HEK293 (cell line): ENCODE measurements at regions not wholly inside any gene's neighbourhood (a gene's known extent, or its start where the extent isn't known, plus 50 kb on each side); places are given as distances from the start of the nearest gene placed in this dataset.

Source experiments
- CTCF ChIA-PET: fragments of 350-600 bp; formaldehyde crosslinking; extraction: SDS; loops from one replicate; lab custom pipeline; 2021; ENCODE audit warnings: antibody characterized with exemption; lab: Yijun Ruan, JAX
- POLR2A ChIA-PET: fragments of 300-600 bp; formaldehyde crosslinking; extraction: SDS; loops from one replicate; lab custom pipeline; 2020; ENCODE audit warnings: antibody characterized with exemption, inconsistent platforms; lab: Yijun Ruan, JAX
- H3K27ac ChIP-seq: fragments of 200-500 bp; sonication (Bioruptor generic); 2 replicates; pipeline ENCODE4 v1.5.1; 2014; ENCODE audit warnings: low read depth, low read length, control low read depth, inconsistent platforms; ENCODE audit errors: extremely low read depth
- H3K36me3 ChIP-seq, 2 experiments: fragments of 200-500 bp in 1 of 2; sonication (Bioruptor generic) in 1 of 2; 1 replicate in 1 of 2; 2 replicates in 1 of 2; pipeline ENCODE4 v1.5.1; 2014 to 2017; ENCODE audit warnings: inconsistent platforms in 2 of 2, low read length in 2 of 2; ENCODE audit not compliant: control insufficient read depth in 2 of 2, insufficient read depth in 1 of 2
- H3K4me1 ChIP-seq: fragments of 200-500 bp; sonication (Bioruptor generic); 2 replicates; pipeline ENCODE4 v1.5.1; 2014; ENCODE audit warnings: mild to moderate bottlenecking, low read length, inconsistent platforms; ENCODE audit not compliant: control insufficient read depth, insufficient read depth
- H3K4me3 ChIP-seq: 2 replicates; pipeline ENCODE4 v1.5.1; 2011; ENCODE audit warnings: low read depth, mild to moderate bottlenecking, control low read depth, low read length, moderate library complexity
- H3K9me3 ChIP-seq: fragments of 200-500 bp; sonication (Bioruptor generic); 2 replicates; pipeline ENCODE4 v1.5.1; 2014; ENCODE audit warnings: low read depth, low read length, inconsistent platforms; ENCODE audit not compliant: control insufficient read depth, insufficient read depth
- HOXD13 ChIP-seq: sonication (generic); formaldehyde crosslinking; IDR thresholded peaks from 2 replicates; pipeline ENCODE4 v1.8.0; 2022; ENCODE audit warnings: missing genetic modification reagents, borderline replicate concordance
- KLF7 ChIP-seq: fragments of 450-650 bp; formaldehyde crosslinking; IDR thresholded peaks from 2 replicates; pipeline ENCODE4 v1.5.1; 2016; ENCODE audit warnings: missing biosample characterization, missing genetic modification characterization, borderline replicate concordance
- KLF8 ChIP-seq: fragments of 450-650 bp; formaldehyde crosslinking; IDR thresholded peaks from 2 replicates; pipeline ENCODE4 v1.5.1; 2016; ENCODE audit warnings: missing biosample characterization, missing genetic modification characterization
- KLF9 ChIP-seq: fragments of 450-650 bp; formaldehyde crosslinking; IDR thresholded peaks from 2 replicates; pipeline ENCODE4 v1.5.1; 2016; ENCODE audit warnings: missing biosample characterization, missing genetic modification characterization, low read depth
- RBAK ChIP-seq: fragments of 450-650 bp; formaldehyde crosslinking; IDR thresholded peaks from 2 replicates; pipeline ENCODE4 v1.5.1; 2016; ENCODE audit warnings: missing biosample characterization, missing genetic modification characterization
- ZBTB21 ChIP-seq: fragments of 450-650 bp; formaldehyde crosslinking; IDR thresholded peaks from 2 replicates; pipeline ENCODE4 v1.5.1; 2017; ENCODE audit warnings: missing biosample characterization, missing genetic modification characterization
- ZNF148 ChIP-seq: fragments of 450-650 bp; formaldehyde crosslinking; IDR thresholded peaks from 2 replicates; pipeline ENCODE4 v1.5.0; 2017; ENCODE audit warnings: missing biosample characterization, missing genetic modification characterization, borderline replicate concordance
- ZNF157 ChIP-seq: fragments of 450-650 bp; formaldehyde crosslinking; IDR thresholded peaks from 2 replicates; pipeline ENCODE4 v1.5.1; 2016; ENCODE audit warnings: missing biosample characterization, missing genetic modification characterization
- ZNF211 ChIP-seq: fragments of 450-650 bp; formaldehyde crosslinking; IDR thresholded peaks from 2 replicates; pipeline ENCODE4 v1.5.1; 2016; ENCODE audit warnings: low read depth, missing biosample characterization, missing genetic modification characterization
- ZNF398 ChIP-seq: fragments of 450-650 bp; formaldehyde crosslinking; IDR thresholded peaks from 2 replicates; pipeline ENCODE4 v1.5.1; 2017; ENCODE audit warnings: missing biosample characterization, missing genetic modification characterization
- ZNF426 ChIP-seq: fragments of 450-650 bp; formaldehyde crosslinking; IDR thresholded peaks from 2 replicates; pipeline ENCODE4 v1.5.1; 2017; ENCODE audit warnings: missing biosample characterization, missing genetic modification characterization, mild to moderate bottlenecking, inconsistent platforms, moderate library complexity
- ZNF530 ChIP-seq: fragments of 450-650 bp; formaldehyde crosslinking; IDR thresholded peaks from 2 replicates; pipeline ENCODE4 v1.5.1; 2016; ENCODE audit warnings: low read depth, missing biosample characterization, missing genetic modification characterization
- ZNF558 ChIP-seq: fragments of 450-650 bp; formaldehyde crosslinking; IDR thresholded peaks from 2 replicates; pipeline ENCODE4 v1.5.1; 2016; ENCODE audit warnings: missing biosample characterization, missing genetic modification characterization
- ZNF560 ChIP-seq: fragments of 450-650 bp; formaldehyde crosslinking; IDR thresholded peaks from 2 replicates; pipeline ENCODE4 v1.5.1; 2017; ENCODE audit warnings: missing biosample characterization, missing genetic modification characterization, borderline replicate concordance
- ZNF658 ChIP-seq: fragments of 450-650 bp; formaldehyde crosslinking; IDR thresholded peaks from 2 replicates; pipeline ENCODE4; 2016; ENCODE audit warnings: missing biosample characterization, missing genetic modification characterization
- ZNF777 ChIP-seq: fragments of 450-650 bp; formaldehyde crosslinking; IDR thresholded peaks from 2 replicates; pipeline ENCODE4 v1.5.1; 2017; ENCODE audit warnings: missing biosample characterization, missing genetic modification characterization, borderline replicate concordance
- ZNF843 ChIP-seq: fragments of 450-650 bp; formaldehyde crosslinking; IDR thresholded peaks from 2 replicates; pipeline ENCODE4 v1.5.1; 2016; ENCODE audit warnings: missing biosample characterization, missing genetic modification characterization
- TF ChIP-seq, protein P1 (sequence below): fragments of 450-650 bp; formaldehyde crosslinking; optimal IDR thresholded peaks from 2 replicates; pipeline ENCODE3; 2016; ENCODE audit warnings: missing biosample characterization, mild to moderate bottlenecking, missing genetic modification characterization
- TF ChIP-seq, protein P2 (sequence below): fragments of 450-650 bp; formaldehyde crosslinking; IDR thresholded peaks from 2 replicates; pipeline ENCODE4 v1.5.1; 2016; ENCODE audit warnings: missing biosample characterization, missing genetic modification characterization
- TF ChIP-seq, protein P3 (sequence below): fragments of 450-650 bp; formaldehyde crosslinking; IDR thresholded peaks from 2 replicates; pipeline ENCODE4 v1.5.1; 2016; ENCODE audit warnings: missing biosample characterization, missing genetic modification characterization

- TF ChIP-seq ZNF658 (tag by site-specific recombination): no peak
- TF ChIP-seq RBAK: no peak
- no peak for TF ChIP-seq ZBTB21 (tag by site-specific recombination)
- TF ChIP-seq KLF8 (tag by site-specific recombination): no peak
- no peak for TF ChIP-seq ZNF148 (tag by site-specific recombination)
- TF ChIP-seq ZNF560 (tag by site-specific recombination): no peak
- TF ChIP-seq, all 188 proteins: peak for 0
These were observed 158.7 kb upstream of the ZC3H15 start (continued) for GRCh38 chr2:186327251-186327868.

DNA sequence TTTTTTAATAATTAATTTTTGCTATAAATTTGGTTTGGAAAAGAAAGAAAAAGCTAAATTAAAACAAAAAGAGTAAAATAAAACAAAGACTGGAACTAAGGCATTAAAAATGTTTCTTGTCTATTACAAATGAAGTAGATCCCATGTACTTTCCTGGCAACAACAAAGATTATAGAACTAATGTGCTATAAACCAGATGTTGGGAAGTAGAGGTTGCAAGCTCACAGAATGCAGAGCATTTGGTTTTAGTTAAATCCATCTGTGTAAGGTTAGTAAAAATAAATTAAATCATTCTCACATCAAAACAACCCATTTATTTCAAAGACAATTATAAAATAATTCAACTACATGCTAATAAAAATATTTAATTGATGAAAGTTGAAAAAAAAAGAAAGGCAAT, 157.2 kb upstream of the ZC3H15 start:
- H3K9me3 ChIP-seq: no peaks in the 10 kb centered on the region
- TF ChIP-seq ZNF157 (tag by site-specific recombination) (no peak), HOXD13 (CRISPR knock-in tag) (no peak)
- ChIA-PET POLR2A (no interaction called here), CTCF (interaction anchor here (0.6 kb wide), 2 partner anchors 20 to 132 kb away, joined by 3 to 4 read pairs; no protein-coding TSS in a partner anchor)
- H3K4me1 ChIP-seq: no peaks in the 10 kb centered on the region
- H3K4me3 ChIP-seq: no peak overlapping the region
- H3K36me3 ChIP-seq: no peaks in the 10 kb centered on the region
- H3K27ac ChIP-seq: no peak overlapping the region

GRCh38 chr2:186330050-186330449, 156.0 kb upstream of the ZC3H15 start:
- CTCF ChIA-PET: no interaction called here
- TF ChIP-seq KLF9 (tag by site-specific recombination) (no peak), ZNF843 (tag by site-specific recombination) (no peak), ZNF558 (tag by site-specific recombination) (no peak), ZNF777 (no peak), ZNF398 (tag by site-specific recombination) (no peak), ZNF211 (no peak), KLF7 (tag by site-specific recombination) (no peak), ZNF530 (tag by site-specific recombination) (no peak), ZNF426 (tag by site-specific recombination) (no peak)
- TF ChIP-seq, protein P1, sequence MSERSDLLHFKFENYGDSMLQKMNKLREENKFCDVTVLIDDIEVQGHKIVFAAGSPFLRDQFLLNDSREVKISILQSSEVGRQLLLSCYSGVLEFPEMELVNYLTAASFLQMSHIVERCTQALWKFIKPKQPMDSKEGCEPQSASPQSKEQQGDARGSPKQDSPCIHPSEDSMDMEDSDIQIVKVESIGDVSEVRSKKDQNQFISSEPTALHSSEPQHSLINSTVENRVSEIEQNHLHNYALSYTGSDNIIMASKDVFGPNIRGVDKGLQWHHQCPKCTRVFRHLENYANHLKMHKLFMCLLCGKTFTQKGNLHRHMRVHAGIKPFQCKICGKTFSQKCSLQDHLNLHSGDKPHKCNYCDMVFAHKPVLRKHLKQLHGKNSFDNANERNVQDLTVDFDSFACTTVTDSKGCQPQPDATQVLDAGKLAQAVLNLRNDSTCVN (tag by site-specific recombination): no peak
- TF ChIP-seq, protein P2, sequence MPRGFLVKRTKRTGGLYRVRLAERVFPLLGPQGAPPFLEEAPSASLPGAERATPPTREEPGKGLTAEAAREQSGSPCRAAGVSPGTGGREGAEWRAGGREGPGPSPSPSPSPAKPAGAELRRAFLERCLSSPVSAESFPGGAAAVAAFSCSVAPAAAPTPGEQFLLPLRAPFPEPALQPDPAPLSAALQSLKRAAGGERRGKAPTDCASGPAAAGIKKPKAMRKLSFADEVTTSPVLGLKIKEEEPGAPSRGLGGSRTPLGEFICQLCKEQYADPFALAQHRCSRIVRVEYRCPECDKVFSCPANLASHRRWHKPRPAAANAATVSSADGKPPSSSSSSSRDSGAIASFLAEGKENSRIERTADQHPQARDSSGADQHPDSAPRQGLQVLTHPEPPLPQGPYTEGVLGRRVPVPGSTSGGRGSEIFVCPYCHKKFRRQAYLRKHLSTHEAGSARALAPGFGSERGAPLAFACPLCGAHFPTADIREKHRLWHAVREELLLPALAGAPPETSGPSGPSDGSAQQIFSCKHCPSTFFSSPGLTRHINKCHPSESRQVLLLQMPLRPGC (tag by site-specific recombination): no peak
- TF ChIP-seq, protein P3, sequence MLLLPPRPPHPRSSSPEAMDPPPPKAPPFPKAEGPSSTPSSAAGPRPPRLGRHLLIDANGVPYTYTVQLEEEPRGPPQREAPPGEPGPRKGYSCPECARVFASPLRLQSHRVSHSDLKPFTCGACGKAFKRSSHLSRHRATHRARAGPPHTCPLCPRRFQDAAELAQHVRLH (tag by site-specific recombination): no peak
- TF ChIP-seq, all 188 proteins: peak for 0
- POLR2A ChIA-PET: no interaction called here

More at GRCh38 chr2:186330050-186330449, 156.0 kb upstream of the ZC3H15 start:
- Histone ChIP-seq H3K36me3 (no peaks in the 10 kb centered on the region), H3K4me3 (no peak overlapping the region), H3K27ac (no peak overlapping the region), H3K9me3 (no peaks in the 10 kb centered on the region), H3K4me1 (no peaks in the 10 kb centered on the region)
